GM19395 (cell line): ENCODE measurements at regions not wholly inside any gene's neighbourhood (a gene's known extent, or its start where the extent isn't known, plus 50 kb on each side); places are given as distances from the start of the nearest gene placed in this dataset.
A peak's percentile ranks its signal among the peaks of the same experiment; 100 is the strongest.
"Not testable (repeated sequence)": the region's sequence is repeated elsewhere in the genome, so short reads cannot be mapped to it uniquely, and the experiment has no call there.

Experiments used
- ATAC-seq: cut with Tn5 transposase; IDR thresholded peaks from one replicate; pipeline ENCODE4 v1.9.1; 2021; ENCODE audit warnings: mild to moderate bottlenecking, moderate library complexity; ENCODE audit not compliant: unreplicated experiment

- no peak for ATAC-seq
Observed at GRCh38 chr7:92924800-92925199, 88.4 kb upstream of the CDK6 start.

- ATAC-seq, result no peak
Observed at GRCh38 chr7:92917230-92917629, 80.9 kb upstream of the CDK6 start.

GRCh38 chr7:92916770-92917224 is 80.4 kb upstream of the CDK6 start:
- no peak for ATAC-seq

GRCh38 chr7:92915348-92915747 is 79.0 kb upstream of the CDK6 start:
- no peak for ATAC-seq

- ATAC-seq, result no peak
Observed at GRCh38 chr7:92914645-92915044, 78.3 kb upstream of the CDK6 start.

- no peak for ATAC-seq
Observed at GRCh38 chr7:92913849-92914248, 77.5 kb upstream of the CDK6 start.

- no peak for ATAC-seq
Observed at GRCh38 chr7:92910976-92911375, 74.6 kb upstream of the CDK6 start.

GRCh38 chr7:92909686-92910475 is 73.5 kb upstream of the CDK6 start:
- ATAC-seq, result no peak

- ATAC-seq, result peak; percentile 100
Observed at GRCh38 chr7:92904244-92905131, 68.1 kb upstream of the CDK6 start.

- no peak for ATAC-seq
Observed at GRCh38 chr7:92898798-92899197, 62.4 kb upstream of the CDK6 start.

GRCh38 chr7:92894857-92895256 is 58.5 kb upstream of the CDK6 start:
- not testable (repeated sequence) for ATAC-seq

- ATAC-seq, result no peak
Observed at GRCh38 chr7:92889081-92889480, 52.7 kb upstream of the CDK6 start.
